ENCODE measurements at regions not wholly inside any gene's neighbourhood (a gene's known extent, or its start where the extent isn't known, plus 50 kb on each side); places are given as distances from the start of the nearest gene placed in this dataset.

GRCh38 chr3:29156086-29156715 lies 124.7 kb upstream of the RBMS3 start:
- no peak for TF ChIP-seq CTCF (IDR thresholded peaks at IDR 0.05 in 4 of 5, conservative IDR thresholded peaks at IDR 0.05 in 1 of 5)
- TF ChIP-seq POLR2A (IDR thresholded peaks at IDR 0.05) = no peak

Measured in gastrocnemius medialis (tissue), 4 donors.